ENCODE measurements at regions not wholly inside any gene's neighbourhood (a gene's known extent, or its start where the extent isn't known, plus 50 kb on each side); places are given as distances from the start of the nearest gene placed in this dataset.
"Not testable (repeated sequence)": the region's sequence is repeated elsewhere in the genome, so short reads cannot be mapped to it uniquely, and the experiment has no call there.

- 80 to 86% (median 85%) methylated on average over 10 of the region's 10 CpGs for WGBS, 3 donors
- Histone ChIP-seq H3K27me3 (no peaks in the 10 kb centered on the region), H3K4me1 (ENCODE audit: insufficient read depth) (no peaks in the 10 kb centered on the region), H3K27ac (no peak overlapping the region), H3K9me3 (no peaks in the 10 kb centered on the region), H3K4me3 (no peak overlapping the region), H3K36me3 (no peaks in the 10 kb centered on the region)
- DNase-seq = no peak
- intact Hi-C loops (cut with DNase I) = no loop called here
- no peak for TF ChIP-seq CTCF (IDR thresholded peaks at IDR 0.05)
- TF ChIP-seq EP300 (IDR thresholded peaks at IDR 0.05) = no peak
- no peak for TF ChIP-seq POLR2A (IDR thresholded peaks at IDR 0.05)
These were observed 226.3 kb upstream of the DTNBP1 start for GRCh38 chr6:15888798-15889772.

GRCh38 chr6:15887491-15888461 is 224.9 kb upstream of the DTNBP1 start:
- H3K36me3 ChIP-seq = no peaks in the 10 kb centered on the region
- no peak overlapping the region for H3K27ac ChIP-seq
- peaks cover 3% of the 10 kb centered on the region for H3K4me1 ChIP-seq (ENCODE audit: insufficient read depth)
- H3K27me3 ChIP-seq = no peaks in the 10 kb centered on the region
- H3K9me3 ChIP-seq = no peaks in the 10 kb centered on the region
- intact Hi-C loops (cut with DNase I) = no loop called here
- no peak overlapping the region for H3K4me3 ChIP-seq
- WGBS, 3 donors = 75 to 79% (median 77%) methylated on average over 10 of the region's 10 CpGs
- no peak for TF ChIP-seq CTCF (IDR thresholded peaks at IDR 0.05)
- DNase-seq = no peak

GRCh38 chr6:15885624-15886023 is 222.8 kb upstream of the DTNBP1 start:
- intact Hi-C loops (cut with DNase I) = no loop called here
- H3K4me1 ChIP-seq (ENCODE audit: insufficient read depth) = peaks cover 5% of the 10 kb centered on the region
- H3K4me3 ChIP-seq = no peak overlapping the region
- DNase-seq = no peak
- 86 to 93% (median 92%) methylated on average over 5 of the region's 5 CpGs for WGBS, 3 donors
- H3K27ac ChIP-seq = no peak overlapping the region
- no peaks in the 10 kb centered on the region for H3K9me3 ChIP-seq
- no peaks in the 10 kb centered on the region for H3K36me3 ChIP-seq
- H3K27me3 ChIP-seq = no peaks in the 10 kb centered on the region
- TF ChIP-seq CTCF (IDR thresholded peaks at IDR 0.05) (no peak), EP300 (IDR thresholded peaks at IDR 0.05) (no peak), POLR2A (IDR thresholded peaks at IDR 0.05) (no peak)

GRCh38 chr6:15883593-15883992 is 220.8 kb upstream of the DTNBP1 start:
- H3K4me1 ChIP-seq (ENCODE audit: insufficient read depth) = not testable (repeated sequence)

More at GRCh38 chr6:15883593-15883992, 220.8 kb upstream of the DTNBP1 start:
- DNase-seq; H3K36me3 ChIP-seq; H3K4me3 ChIP-seq; intact Hi-C loops (cut with DNase I); H3K27me3 ChIP-seq; H3K27ac ChIP-seq; H3K9me3 ChIP-seq: not testable (repeated sequence)
- 92 to 95% (median 94%) methylated on average over 10 of the region's 10 CpGs for WGBS, 3 donors

Measured in ovary (tissue), 7 donors.